ENCODE measurements at regions not wholly inside any gene's neighbourhood (a gene's known extent, or its start where the extent isn't known, plus 50 kb on each side); places are given as distances from the start of the nearest gene placed in this dataset.
"Not testable (repeated sequence)": the region's sequence is repeated elsewhere in the genome, so short reads cannot be mapped to it uniquely, and the experiment has no call there.

GRCh38 chr3:148512648-148513047 lies 185.1 kb upstream of the AGTR1 start:
- Histone ChIP-seq H3K4me3 (no peak overlapping the region), H3K4me1 (no peaks in the 10 kb centered on the region), H3K36me3 (no peaks in the 10 kb centered on the region), H3K9me3 (no peaks in the 10 kb centered on the region), H3K27ac (no peak overlapping the region), H3K27me3 (no peaks in the 10 kb centered on the region)
- intact Hi-C loops (cut with DNase I): no loop called here
- TF ChIP-seq POLR2AphosphoS5 (IDR thresholded peaks at IDR 0.05; ENCODE audit: insufficient read depth in 1 of 2, low read depth in 1 of 2): no peak
- no peak for DNase-seq (ENCODE audit: extremely low spot score in 2 of 2)

DNA sequence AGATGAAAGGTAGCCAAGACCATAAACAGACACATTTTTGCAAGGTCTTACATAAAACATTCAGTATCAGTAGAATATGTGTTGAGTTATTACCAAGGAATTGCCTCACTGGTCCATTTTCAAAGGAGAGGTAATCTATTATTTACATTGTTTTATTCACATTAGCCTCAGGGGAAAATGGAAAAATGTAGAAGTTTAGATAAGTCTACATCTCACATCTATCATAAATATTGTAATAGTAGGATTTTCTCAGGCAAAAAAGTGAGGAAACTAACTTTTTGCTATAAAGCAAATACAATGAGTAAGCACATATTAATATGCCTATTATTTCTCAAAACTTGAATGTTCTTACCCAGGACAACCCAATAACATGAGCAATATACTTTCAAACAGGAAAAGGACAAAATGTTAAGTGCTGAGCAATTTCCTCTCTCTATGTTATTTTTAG lies 184.6 kb upstream of the AGTR1 start:
- Histone ChIP-seq H3K4me1 (no peaks in the 10 kb centered on the region), H3K4me3 (no peak overlapping the region), H3K27ac (no peak overlapping the region), H3K27me3 (no peaks in the 10 kb centered on the region), H3K9me3 (no peaks in the 10 kb centered on the region), H3K36me3 (no peaks in the 10 kb centered on the region)
- intact Hi-C loops (cut with DNase I): no loop called here
- no peak for TF ChIP-seq POLR2A (IDR thresholded peaks at IDR 0.05)
- TF ChIP-seq POLR2AphosphoS5 (IDR thresholded peaks at IDR 0.05; ENCODE audit: insufficient read depth in 1 of 2, low read depth in 1 of 2): no peak
- TF ChIP-seq, protein P1, sequence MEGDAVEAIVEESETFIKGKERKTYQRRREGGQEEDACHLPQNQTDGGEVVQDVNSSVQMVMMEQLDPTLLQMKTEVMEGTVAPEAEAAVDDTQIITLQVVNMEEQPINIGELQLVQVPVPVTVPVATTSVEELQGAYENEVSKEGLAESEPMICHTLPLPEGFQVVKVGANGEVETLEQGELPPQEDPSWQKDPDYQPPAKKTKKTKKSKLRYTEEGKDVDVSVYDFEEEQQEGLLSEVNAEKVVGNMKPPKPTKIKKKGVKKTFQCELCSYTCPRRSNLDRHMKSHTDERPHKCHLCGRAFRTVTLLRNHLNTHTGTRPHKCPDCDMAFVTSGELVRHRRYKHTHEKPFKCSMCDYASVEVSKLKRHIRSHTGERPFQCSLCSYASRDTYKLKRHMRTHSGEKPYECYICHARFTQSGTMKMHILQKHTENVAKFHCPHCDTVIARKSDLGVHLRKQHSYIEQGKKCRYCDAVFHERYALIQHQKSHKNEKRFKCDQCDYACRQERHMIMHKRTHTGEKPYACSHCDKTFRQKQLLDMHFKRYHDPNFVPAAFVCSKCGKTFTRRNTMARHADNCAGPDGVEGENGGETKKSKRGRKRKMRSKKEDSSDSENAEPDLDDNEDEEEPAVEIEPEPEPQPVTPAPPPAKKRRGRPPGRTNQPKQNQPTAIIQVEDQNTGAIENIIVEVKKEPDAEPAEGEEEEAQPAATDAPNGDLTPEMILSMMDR (IDR thresholded peaks at IDR 0.05): no peak
- DNase-seq (ENCODE audit: extremely low spot score in 2 of 2): no peak

GRCh38 chr3:148518520-148518919 lies 179.2 kb upstream of the AGTR1 start:
- DNase-seq (ENCODE audit: extremely low spot score in 2 of 2): no peak
- no peaks in the 10 kb centered on the region for H3K27me3 ChIP-seq
- H3K9me3 ChIP-seq: no peaks in the 10 kb centered on the region
- no peak for TF ChIP-seq POLR2A (IDR thresholded peaks at IDR 0.05)
- TF ChIP-seq, protein P1 (IDR thresholded peaks at IDR 0.05): no peak
- no peak for TF ChIP-seq POLR2AphosphoS5 (IDR thresholded peaks at IDR 0.05; ENCODE audit: insufficient read depth in 1 of 2, low read depth in 1 of 2)
- H3K4me3 ChIP-seq: no peak overlapping the region
- intact Hi-C loops (cut with DNase I): no loop called here
- H3K36me3 ChIP-seq: no peaks in the 10 kb centered on the region
- no peak overlapping the region for H3K27ac ChIP-seq
- H3K4me1 ChIP-seq: no peaks in the 10 kb centered on the region

- not testable (repeated sequence) for H3K36me3 ChIP-seq; DNase-seq (ENCODE audit: extremely low spot score in 2 of 2)
Measured at GRCh38 chr3:148525621-148526020, 172.1 kb upstream of the AGTR1 start.

DNA sequence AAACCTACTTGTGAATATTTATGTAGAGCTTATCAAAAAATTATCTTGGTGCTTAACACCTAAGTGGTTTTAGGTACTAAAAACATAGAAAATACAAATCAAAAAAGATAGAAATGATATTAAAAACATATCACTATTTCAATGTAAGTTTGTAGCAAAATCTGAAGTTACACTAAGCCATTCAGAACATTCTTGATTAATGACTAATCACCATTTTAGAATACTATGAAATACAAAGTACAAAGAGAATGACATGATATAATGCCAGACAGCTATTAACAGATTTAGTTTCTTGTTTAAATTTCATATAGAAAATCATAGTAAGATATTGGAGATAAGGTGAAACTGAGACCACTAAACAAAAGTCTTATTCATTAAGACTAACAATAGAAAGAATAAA lies 169.7 kb upstream of the AGTR1 start:
- Histone ChIP-seq H3K36me3 (no peaks in the 10 kb centered on the region), H3K9me3 (no peaks in the 10 kb centered on the region), H3K27me3 (no peaks in the 10 kb centered on the region), H3K4me1 (no peaks in the 10 kb centered on the region), H3K4me3 (no peak overlapping the region), H3K27ac (no peak overlapping the region)
- intact Hi-C loops (cut with DNase I): no loop called here
- TF ChIP-seq POLR2AphosphoS5 (IDR thresholded peaks at IDR 0.05; ENCODE audit: insufficient read depth in 1 of 2, low read depth in 1 of 2) (no peak), POLR2A (IDR thresholded peaks at IDR 0.05) (no peak)
- TF ChIP-seq, protein P1 (IDR thresholded peaks at IDR 0.05): no peak
- no peak for DNase-seq (ENCODE audit: extremely low spot score in 2 of 2)

More at GRCh38 chr3:148525621-148526020, 172.1 kb upstream of the AGTR1 start:
- H3K4me1 ChIP-seq; H3K4me3 ChIP-seq; H3K9me3 ChIP-seq; H3K27ac ChIP-seq; H3K27me3 ChIP-seq; intact Hi-C loops (cut with DNase I): not testable (repeated sequence)

DNA sequence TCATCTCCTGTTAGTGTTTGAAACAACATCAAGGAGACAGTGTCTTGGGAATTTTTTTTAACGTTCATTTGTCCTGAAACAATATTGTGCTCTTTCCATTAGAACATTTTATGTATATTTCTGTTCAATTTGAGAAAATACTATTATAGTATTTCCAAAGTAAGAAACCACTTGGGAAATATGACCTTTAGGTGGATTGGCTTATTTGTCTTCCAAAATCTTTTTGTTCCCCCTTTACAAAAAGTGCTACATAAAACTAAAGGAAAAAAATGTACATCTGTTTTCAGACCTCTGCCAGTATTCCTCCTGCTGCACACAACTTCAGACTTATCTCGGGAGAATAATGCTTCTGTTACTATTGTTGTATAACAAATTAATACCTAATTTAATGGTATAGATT lies 165.9 kb upstream of the AGTR1 start:
- TF ChIP-seq, protein P1 (IDR thresholded peaks at IDR 0.05): no peak
- TF ChIP-seq POLR2A (IDR thresholded peaks at IDR 0.05): no peak
- no peak for TF ChIP-seq POLR2AphosphoS5 (IDR thresholded peaks at IDR 0.05; ENCODE audit: insufficient read depth in 1 of 2, low read depth in 1 of 2)
- intact Hi-C loops (cut with DNase I): no loop called here
- no peaks in the 10 kb centered on the region for H3K4me1 ChIP-seq

More for the DNA sequence above, 165.9 kb upstream of the AGTR1 start:
- Histone ChIP-seq H3K27ac (no peak overlapping the region), H3K4me3 (no peak overlapping the region), H3K9me3 (no peaks in the 10 kb centered on the region), H3K36me3 (no peaks in the 10 kb centered on the region), H3K27me3 (no peaks in the 10 kb centered on the region)
- no peak for DNase-seq (ENCODE audit: extremely low spot score in 2 of 2)
